ENCODE measurements at regions not wholly inside any gene's neighbourhood (a gene's known extent, or its start where the extent isn't known, plus 50 kb on each side); places are given as distances from the start of the nearest gene placed in this dataset.

- no peak for TF ChIP-seq RAD51 (IDR thresholded peaks at IDR 0.05; ENCODE audit: borderline replicate concordance)
- no peak for TF ChIP-seq ZSCAN30 (CRISPR knock-in tag; IDR thresholded peaks at IDR 0.05)
- TF ChIP-seq SIN3B (IDR thresholded peaks at IDR 0.05; ENCODE audit: low read length) = no peak
- TF ChIP-seq IRF1 (CRISPR knock-in tag; IDR thresholded peaks at IDR 0.05; ENCODE audit: low read depth) = no peak
- no peak for TF ChIP-seq PHF20 (CRISPR knock-in tag; IDR thresholded peaks at IDR 0.05)
- TF ChIP-seq FOXK1 (CRISPR knock-in tag; IDR thresholded peaks at IDR 0.05; ENCODE audit: borderline replicate concordance, low read depth) = no peak
- TF ChIP-seq GFI1 (CRISPR knock-in tag; IDR thresholded peaks at IDR 0.05; ENCODE audit: borderline replicate concordance) = no peak
- no peak for TF ChIP-seq PAF1 (CRISPR knock-in tag; IDR thresholded peaks at IDR 0.05)
- TF ChIP-seq TAF15 (IDR thresholded peaks at IDR 0.05; ENCODE audit: low read depth, low read length, poor library complexity, severe bottlenecking) = no peak
- TF ChIP-seq, protein P1, sequence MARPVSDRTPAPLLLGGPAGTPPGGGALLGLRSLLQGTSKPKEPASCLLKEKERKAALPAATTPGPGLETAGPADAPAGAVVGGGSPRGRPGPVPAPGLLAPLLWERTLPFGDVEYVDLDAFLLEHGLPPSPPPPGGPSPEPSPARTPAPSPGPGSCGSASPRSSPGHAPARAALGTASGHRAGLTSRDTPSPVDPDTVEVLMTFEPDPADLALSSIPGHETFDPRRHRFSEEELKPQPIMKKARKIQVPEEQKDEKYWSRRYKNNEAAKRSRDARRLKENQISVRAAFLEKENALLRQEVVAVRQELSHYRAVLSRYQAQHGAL (CRISPR knock-in tag; IDR thresholded peaks at IDR 0.05; ENCODE audit: not compliant biosample characterization) = no peak
- no peak for TF ChIP-seq YY1 (IDR thresholded peaks at IDR 0.05; ENCODE audit: insufficient read depth, insufficient replicate concordance, low read depth, low read length)
- no peak for TF ChIP-seq TAF1 (CRISPR knock-in tag; IDR thresholded peaks at IDR 0.05)
- TF ChIP-seq ISL2 (CRISPR knock-in tag; IDR thresholded peaks at IDR 0.05) = no peak
- no peak for TF ChIP-seq RBAK (CRISPR knock-in tag; IDR thresholded peaks at IDR 0.05)
- no peak for TF ChIP-seq RARG (CRISPR knock-in tag; IDR thresholded peaks at IDR 0.05; ENCODE audit: low read depth)
- TF ChIP-seq RXRA (CRISPR knock-in tag; IDR thresholded peaks at IDR 0.05) = no peak
- TF ChIP-seq ZNF576 (CRISPR knock-in tag; IDR thresholded peaks at IDR 0.05) = no peak
- no peak for TF ChIP-seq ZNF687 (CRISPR knock-in tag; IDR thresholded peaks at IDR 0.05)
- TF ChIP-seq MXD4 (CRISPR knock-in tag; IDR thresholded peaks at IDR 0.05) = no peak
- TF ChIP-seq ZNF33B (CRISPR knock-in tag; IDR thresholded peaks at IDR 0.05) = no peak
- Histone ChIP-seq H3K27ac (ENCODE audit: extremely low read length, insufficient read depth, low read length) (no peak overlapping the region), H4K20me1 (ENCODE audit: insufficient read depth, low read length) (no peaks in the 10 kb centered on the region), H3K9ac (ENCODE audit: insufficient read depth, low read depth, low read length) (no peak overlapping the region), H3K4me2 (ENCODE audit: low read depth, low read length) (peak overlapping the region; percentile 26; the same call in 1 of the 2 replicates), H3K4me3 (replicated peaks in 1 of 3; ENCODE audit: insufficient read depth in 1 of 3, low read depth in 2 of 3, low read length in 3 of 3) (no peak overlapping the region), H3K4me1 (ENCODE audit: insufficient read depth, low read length) (peaks cover 14% of the 10 kb centered on the region), H3K79me2 (ENCODE audit: insufficient read depth, low read length) (no peaks in the 10 kb centered on the region), H2AFZ (ENCODE audit: low read length) (no peak overlapping the region), H3K9me3 (ENCODE audit: low read length) (no peaks in the 10 kb centered on the region), H3K27me3 (ENCODE audit: control insufficient read depth in 1 of 2, insufficient read depth in 2 of 2, low read length in 2 of 2) (peaks cover 2 to 4% of the 10 kb centered on the region in 2 experiments; a peak in 3 of 5 replicates), H3K36me3 (replicated peaks in 1 of 2; ENCODE audit: control insufficient read depth in 1 of 2, insufficient read depth in 2 of 2, low read length in 2 of 2) (no peaks in the 10 kb centered on the region)
- in situ Hi-C loops (cut with HindIII; ENCODE audit: extremely low pct_ligation_motif_present, low pct_unique_long_range_greater_than_20kb) = no loop called here
- FAIRE-seq = no peak
- no TSS peak for BruUV-seq (replicated peaks)
- no peak for DNase-seq (ENCODE audit: low spot score)
- ATAC-seq = peak; percentile 88
- intact Hi-C loops (cut with micrococcal nuclease; ENCODE audit: unreplicated experiment) = no loop called here
- WGBS (ENCODE audit: low lambda C conversion rate) = under 1% methylated on average over 8 of the region's 11 CpGs
- ChIA-PET POLR2A (no interaction called here), CTCF (ENCODE audit: low intra/inter-chr PET ratio, low total read pairs) (no interaction called here)
Observed at GRCh38 chr14:51396222-51396815, 156.3 kb downstream of the TMX1 start.

Measured in HepG2 (cell line).